ENCODE measurements at regions not wholly inside any gene's neighbourhood (a gene's known extent, or its start where the extent isn't known, plus 50 kb on each side); places are given as distances from the start of the nearest gene placed in this dataset.

DNA sequence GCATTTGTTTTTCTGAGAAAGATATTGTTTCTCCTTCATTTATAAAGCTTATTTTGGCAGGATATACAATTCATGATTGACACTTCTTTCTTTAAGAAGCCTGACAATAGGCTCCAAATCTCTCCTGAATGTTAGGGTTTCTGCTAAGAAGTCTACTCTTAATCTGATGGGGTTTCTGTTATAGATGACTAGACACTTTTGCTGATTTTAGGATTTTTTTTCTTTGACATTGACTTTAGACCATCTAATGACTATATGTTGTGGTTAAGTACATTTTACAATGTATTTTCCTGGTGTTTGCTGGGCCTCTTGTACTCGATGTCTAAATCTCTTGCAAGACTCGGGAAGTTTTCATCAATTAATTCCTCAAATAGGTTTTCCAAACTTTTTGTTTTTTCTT is 321.8 kb upstream of the SMIM30 start:
- Histone ChIP-seq H3K79me2 (replicated peaks; ENCODE audit: insufficient read depth, low read length) (no peaks in the 10 kb centered on the region), H3K36me3 (ENCODE audit: insufficient read depth, low read length) (no peaks in the 10 kb centered on the region), H3K4me2 (ENCODE audit: low read length) (no peak overlapping the region), H3K9ac (ENCODE audit: low read length) (no peak overlapping the region), H3K27me3 (ENCODE audit: insufficient read depth, low read depth, low read length) (no peaks in the 10 kb centered on the region), H3K9me3 (ENCODE audit: low read length) (no peaks in the 10 kb centered on the region), H2AFZ (ENCODE audit: low read depth, low read length) (no peak overlapping the region), H3K9me2 (ENCODE audit: insufficient read depth, low read length) (no peaks in the 10 kb centered on the region), H3K27ac (ENCODE audit: low read length) (no peak overlapping the region), H3F3A (ENCODE audit: insufficient read depth, low read length, poor library complexity, severe bottlenecking) (no peaks in the 10 kb centered on the region), H3K4me3 (ENCODE audit: low read length) (no peak overlapping the region), H4K20me1 (ENCODE audit: insufficient read depth) (no peaks in the 10 kb centered on the region)
- no peak for TF ChIP-seq SMC3 (conservative IDR thresholded peaks at IDR 0.05; ENCODE audit: poor library complexity)
- no peak for TF ChIP-seq POLR2AphosphoS5 (IDR thresholded peaks at IDR 0.05)
- TF ChIP-seq TAF1 (IDR thresholded peaks at IDR 0.05; ENCODE audit: low read depth), result no peak
- TF ChIP-seq, protein P1, sequence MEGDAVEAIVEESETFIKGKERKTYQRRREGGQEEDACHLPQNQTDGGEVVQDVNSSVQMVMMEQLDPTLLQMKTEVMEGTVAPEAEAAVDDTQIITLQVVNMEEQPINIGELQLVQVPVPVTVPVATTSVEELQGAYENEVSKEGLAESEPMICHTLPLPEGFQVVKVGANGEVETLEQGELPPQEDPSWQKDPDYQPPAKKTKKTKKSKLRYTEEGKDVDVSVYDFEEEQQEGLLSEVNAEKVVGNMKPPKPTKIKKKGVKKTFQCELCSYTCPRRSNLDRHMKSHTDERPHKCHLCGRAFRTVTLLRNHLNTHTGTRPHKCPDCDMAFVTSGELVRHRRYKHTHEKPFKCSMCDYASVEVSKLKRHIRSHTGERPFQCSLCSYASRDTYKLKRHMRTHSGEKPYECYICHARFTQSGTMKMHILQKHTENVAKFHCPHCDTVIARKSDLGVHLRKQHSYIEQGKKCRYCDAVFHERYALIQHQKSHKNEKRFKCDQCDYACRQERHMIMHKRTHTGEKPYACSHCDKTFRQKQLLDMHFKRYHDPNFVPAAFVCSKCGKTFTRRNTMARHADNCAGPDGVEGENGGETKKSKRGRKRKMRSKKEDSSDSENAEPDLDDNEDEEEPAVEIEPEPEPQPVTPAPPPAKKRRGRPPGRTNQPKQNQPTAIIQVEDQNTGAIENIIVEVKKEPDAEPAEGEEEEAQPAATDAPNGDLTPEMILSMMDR (IDR thresholded peaks at IDR 0.05; ENCODE audit: poor library complexity, severe bottlenecking), result no peak

DNA sequence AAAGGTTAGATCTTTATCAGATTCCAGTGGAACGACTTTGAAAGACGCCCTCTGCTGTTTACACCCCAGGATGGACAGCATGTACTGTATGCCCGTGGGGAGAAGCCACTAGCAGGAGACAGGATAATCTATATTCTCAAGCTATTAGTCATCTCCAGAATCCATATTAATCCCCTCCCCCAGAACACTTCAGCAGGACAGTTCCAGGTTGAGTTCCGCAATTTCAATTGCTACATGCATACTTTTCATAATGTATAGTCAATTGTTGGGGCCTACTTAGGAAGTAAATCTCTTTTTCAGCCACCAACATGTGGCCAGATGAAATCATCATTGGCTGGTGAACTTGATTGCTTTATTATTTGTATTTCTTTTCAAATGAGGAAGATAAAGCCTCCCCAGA is 313.1 kb upstream of the SMIM30 start:
- H3K36me3 ChIP-seq (ENCODE audit: insufficient read depth, low read length), result no peaks in the 10 kb centered on the region
- no peak overlapping the region for H2AFZ ChIP-seq (ENCODE audit: low read depth, low read length)
- no peaks in the 10 kb centered on the region for H4K20me1 ChIP-seq (ENCODE audit: insufficient read depth)
- no peak overlapping the region for H3K4me3 ChIP-seq (ENCODE audit: low read length)
- TF ChIP-seq SMC3 (conservative IDR thresholded peaks at IDR 0.05; ENCODE audit: poor library complexity) (no peak), EZH2 (IDR thresholded peaks at IDR 0.05; ENCODE audit: borderline replicate concordance, insufficient read depth, low read length, poor library complexity, severe bottlenecking) (no peak), POLR2AphosphoS5 (IDR thresholded peaks at IDR 0.05) (no peak), EP300 (conservative IDR thresholded peaks at IDR 0.05; ENCODE audit: poor library complexity, severe bottlenecking) (no peak), TAF1 (IDR thresholded peaks at IDR 0.05; ENCODE audit: low read depth) (no peak), MXI1 (conservative IDR thresholded peaks at IDR 0.05; ENCODE audit: poor library complexity, severe bottlenecking) (no peak), RAD21 (conservative IDR thresholded peaks at IDR 0.05) (no peak)
- TF ChIP-seq, protein P2, sequence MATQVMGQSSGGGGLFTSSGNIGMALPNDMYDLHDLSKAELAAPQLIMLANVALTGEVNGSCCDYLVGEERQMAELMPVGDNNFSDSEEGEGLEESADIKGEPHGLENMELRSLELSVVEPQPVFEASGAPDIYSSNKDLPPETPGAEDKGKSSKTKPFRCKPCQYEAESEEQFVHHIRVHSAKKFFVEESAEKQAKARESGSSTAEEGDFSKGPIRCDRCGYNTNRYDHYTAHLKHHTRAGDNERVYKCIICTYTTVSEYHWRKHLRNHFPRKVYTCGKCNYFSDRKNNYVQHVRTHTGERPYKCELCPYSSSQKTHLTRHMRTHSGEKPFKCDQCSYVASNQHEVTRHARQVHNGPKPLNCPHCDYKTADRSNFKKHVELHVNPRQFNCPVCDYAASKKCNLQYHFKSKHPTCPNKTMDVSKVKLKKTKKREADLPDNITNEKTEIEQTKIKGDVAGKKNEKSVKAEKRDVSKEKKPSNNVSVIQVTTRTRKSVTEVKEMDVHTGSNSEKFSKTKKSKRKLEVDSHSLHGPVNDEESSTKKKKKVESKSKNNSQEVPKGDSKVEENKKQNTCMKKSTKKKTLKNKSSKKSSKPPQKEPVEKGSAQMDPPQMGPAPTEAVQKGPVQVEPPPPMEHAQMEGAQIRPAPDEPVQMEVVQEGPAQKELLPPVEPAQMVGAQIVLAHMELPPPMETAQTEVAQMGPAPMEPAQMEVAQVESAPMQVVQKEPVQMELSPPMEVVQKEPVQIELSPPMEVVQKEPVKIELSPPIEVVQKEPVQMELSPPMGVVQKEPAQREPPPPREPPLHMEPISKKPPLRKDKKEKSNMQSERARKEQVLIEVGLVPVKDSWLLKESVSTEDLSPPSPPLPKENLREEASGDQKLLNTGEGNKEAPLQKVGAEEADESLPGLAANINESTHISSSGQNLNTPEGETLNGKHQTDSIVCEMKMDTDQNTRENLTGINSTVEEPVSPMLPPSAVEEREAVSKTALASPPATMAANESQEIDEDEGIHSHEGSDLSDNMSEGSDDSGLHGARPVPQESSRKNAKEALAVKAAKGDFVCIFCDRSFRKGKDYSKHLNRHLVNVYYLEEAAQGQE (IDR thresholded peaks at IDR 0.05; ENCODE audit: borderline replicate concordance), result no peak
- TF ChIP-seq, protein P1 (IDR thresholded peaks at IDR 0.05; ENCODE audit: poor library complexity, severe bottlenecking), result no peak
- H3K27me3 ChIP-seq (ENCODE audit: insufficient read depth, low read depth, low read length), result no peaks in the 10 kb centered on the region
- no peaks in the 10 kb centered on the region for H3F3A ChIP-seq (ENCODE audit: insufficient read depth, low read length, poor library complexity, severe bottlenecking)
- no peaks in the 10 kb centered on the region for H3K9me3 ChIP-seq (ENCODE audit: low read length)
- H3K79me2 ChIP-seq (replicated peaks; ENCODE audit: insufficient read depth, low read length), result no peaks in the 10 kb centered on the region
- no peak overlapping the region for H3K9ac ChIP-seq (ENCODE audit: low read length)
- no peak overlapping the region for H3K4me2 ChIP-seq (ENCODE audit: low read length)
- no peaks in the 10 kb centered on the region for H3K9me2 ChIP-seq (ENCODE audit: insufficient read depth, low read length)
- no peak overlapping the region for H3K27ac ChIP-seq (ENCODE audit: low read length)
